ENCODE measurements at regions not wholly inside any gene's neighbourhood (a gene's known extent, or its start where the extent isn't known, plus 50 kb on each side); places are given as distances from the start of the nearest gene placed in this dataset.

- H3K36me3 ChIP-seq (replicated peaks; ENCODE audit: insufficient read depth, low read length) = no peaks in the 10 kb centered on the region
- no peak for DNase-seq
- no peak overlapping the region for H3K27ac ChIP-seq (ENCODE audit: low read length)
- no peaks in the 10 kb centered on the region for H3F3A ChIP-seq (ENCODE audit: insufficient read depth, low read length)
- H3K79me2 ChIP-seq (ENCODE audit: low read length) = no peaks in the 10 kb centered on the region
- no peaks in the 10 kb centered on the region for H3K9me2 ChIP-seq (replicated peaks; ENCODE audit: insufficient read depth, low read length)
- no peak overlapping the region for H3K4me3 ChIP-seq (ENCODE audit: low read length)
- no peak overlapping the region for H2AFZ ChIP-seq (ENCODE audit: low read length)
- H3K9ac ChIP-seq (ENCODE audit: low read length) = no peak overlapping the region
- H4K20me1 ChIP-seq (ENCODE audit: insufficient read depth, low read length) = no peaks in the 10 kb centered on the region
- H3K9me3 ChIP-seq (replicated peaks; ENCODE audit: insufficient read depth, low read length) = no peaks in the 10 kb centered on the region
- H3K27me3 ChIP-seq (replicated peaks; ENCODE audit: insufficient read depth, low read length) = no peaks in the 10 kb centered on the region
- no peaks in the 10 kb centered on the region for H3K4me1 ChIP-seq (ENCODE audit: low read length)
- TF ChIP-seq CTCF (IDR thresholded peaks at IDR 0.05; ENCODE audit: low read length) (no peak), EZH2phosphoT487 (IDR thresholded peaks at IDR 0.05; ENCODE audit: low read length) (no peak), EZH2 (optimal IDR thresholded peaks at IDR 0.05; ENCODE audit: low read depth, low read length) (no peak)
- no peak overlapping the region for H3K4me2 ChIP-seq (ENCODE audit: low read depth, low read length)
Measured at GRCh38 chr20:51077686-51078060, 54.8 kb upstream of the KCNG1 start.

- Histone ChIP-seq H3K79me2 (ENCODE audit: low read length) (no peaks in the 10 kb centered on the region), H3K9me2 (replicated peaks; ENCODE audit: insufficient read depth, low read length) (no peaks in the 10 kb centered on the region), H3K9me3 (replicated peaks; ENCODE audit: insufficient read depth, low read length) (no peaks in the 10 kb centered on the region), H4K20me1 (ENCODE audit: insufficient read depth, low read length) (no peaks in the 10 kb centered on the region), H3K36me3 (replicated peaks; ENCODE audit: insufficient read depth, low read length) (no peaks in the 10 kb centered on the region), H3K4me3 (ENCODE audit: low read length) (no peak overlapping the region), H3K27ac (ENCODE audit: low read length) (no peak overlapping the region), H3K9ac (ENCODE audit: low read length) (no peak overlapping the region), H2AFZ (ENCODE audit: low read length) (no peak overlapping the region), H3K4me2 (ENCODE audit: low read depth, low read length) (no peak overlapping the region), H3K27me3 (replicated peaks; ENCODE audit: insufficient read depth, low read length) (no peaks in the 10 kb centered on the region), H3F3A (ENCODE audit: insufficient read depth, low read length) (no peaks in the 10 kb centered on the region), H3K4me1 (ENCODE audit: low read length) (no peaks in the 10 kb centered on the region)
- TF ChIP-seq EZH2phosphoT487 (IDR thresholded peaks at IDR 0.05; ENCODE audit: low read length) (no peak), EZH2 (optimal IDR thresholded peaks at IDR 0.05; ENCODE audit: low read depth, low read length) (no peak), CTCF (IDR thresholded peaks at IDR 0.05; ENCODE audit: low read length) (no peak)
- DNase-seq = no peak
Measured at GRCh38 chr20:51076786-51077685, 54.1 kb upstream of the KCNG1 start.

- H4K20me1 ChIP-seq (ENCODE audit: insufficient read depth, low read length) = no peaks in the 10 kb centered on the region
- TF ChIP-seq CTCF (IDR thresholded peaks at IDR 0.05; ENCODE audit: low read length) (no peak), EZH2 (optimal IDR thresholded peaks at IDR 0.05; ENCODE audit: low read depth, low read length) (no peak), EZH2phosphoT487 (IDR thresholded peaks at IDR 0.05; ENCODE audit: low read length) (no peak)
- no peaks in the 10 kb centered on the region for H3K79me2 ChIP-seq (ENCODE audit: low read length)
- no peaks in the 10 kb centered on the region for H3K9me3 ChIP-seq (replicated peaks; ENCODE audit: insufficient read depth, low read length)
- no peak for DNase-seq
- no peaks in the 10 kb centered on the region for H3K27me3 ChIP-seq (replicated peaks; ENCODE audit: insufficient read depth, low read length)
- no peaks in the 10 kb centered on the region for H3K4me1 ChIP-seq (ENCODE audit: low read length)
- no peak overlapping the region for H3K4me3 ChIP-seq (ENCODE audit: low read length)
- H3K36me3 ChIP-seq (replicated peaks; ENCODE audit: insufficient read depth, low read length) = no peaks in the 10 kb centered on the region
- no peak overlapping the region for H2AFZ ChIP-seq (ENCODE audit: low read length)
- H3K27ac ChIP-seq (ENCODE audit: low read length) = no peak overlapping the region
- no peaks in the 10 kb centered on the region for H3K9me2 ChIP-seq (replicated peaks; ENCODE audit: insufficient read depth, low read length)
- no peak overlapping the region for H3K9ac ChIP-seq (ENCODE audit: low read length)
- H3K4me2 ChIP-seq (ENCODE audit: low read depth, low read length) = no peak overlapping the region
- no peaks in the 10 kb centered on the region for H3F3A ChIP-seq (ENCODE audit: insufficient read depth, low read length)
Measured at GRCh38 chr20:51074062-51074461, 51.2 kb upstream of the KCNG1 start.
